Activated CD8-positive, alpha-beta T cell treated with anti-CD3 and anti-CD28 coated beads, Interleukin-2, amount 10 ng/mL, durations not matched to agents 7 days and 5 days (primary cell): ENCODE measurements at regions not wholly inside any gene's neighbourhood (a gene's known extent, or its start where the extent isn't known, plus 50 kb on each side); places are given as distances from the start of the nearest gene placed in this dataset.

Source experiments
- ATAC-seq: fragments of 150-1000 bp; cut with Tn5 transposase; one replicate; pipeline ENCODE4 v1.10.0; 2021; ENCODE audit warnings: moderate library complexity
- CTCF ChIA-PET: fragments of 350-600 bp; sonication (Branson Sonifier 250); formaldehyde crosslinking; loops from one replicate; lab custom pipeline; 2021; ENCODE audit warnings: antibody characterized with exemption; lab: Charles Lee
- POLR2A ChIA-PET: fragments of 350-600 bp; sonication (Branson Sonifier 250); formaldehyde crosslinking; loops from one replicate; lab custom pipeline; 2021; ENCODE audit warnings: antibody characterized with exemption; lab: Charles Lee
- DNase-seq: peaks from one replicate; pipeline ENCODE4 v3.0.0-alpha.2; 2020
- H3K27ac Mint-ChIP-seq: one replicate; pipeline ENCODE4 v1.8.0; 2021; ENCODE audit warnings: mild to moderate bottlenecking, mixed read lengths
- H3K27me3 Mint-ChIP-seq: one replicate; pipeline ENCODE4 v1.8.0; 2021; ENCODE audit warnings: low read depth, mixed read lengths
- H3K36me3 Mint-ChIP-seq: one replicate; pipeline ENCODE4 v1.8.0; 2021; ENCODE audit warnings: low read depth, mixed read lengths
- H3K4me1 Mint-ChIP-seq: one replicate; pipeline ENCODE4 v1.8.0; 2021; ENCODE audit warnings: low read depth, mixed read lengths
- H3K4me3 Mint-ChIP-seq: one replicate; pipeline ENCODE4 v1.8.0; 2021; ENCODE audit warnings: mild to moderate bottlenecking, mixed read lengths
- H3K9me3 Mint-ChIP-seq: one replicate; pipeline ENCODE4 v1.8.0; 2022; ENCODE audit warnings: mixed read lengths; ENCODE audit not compliant: insufficient read depth

DNA sequence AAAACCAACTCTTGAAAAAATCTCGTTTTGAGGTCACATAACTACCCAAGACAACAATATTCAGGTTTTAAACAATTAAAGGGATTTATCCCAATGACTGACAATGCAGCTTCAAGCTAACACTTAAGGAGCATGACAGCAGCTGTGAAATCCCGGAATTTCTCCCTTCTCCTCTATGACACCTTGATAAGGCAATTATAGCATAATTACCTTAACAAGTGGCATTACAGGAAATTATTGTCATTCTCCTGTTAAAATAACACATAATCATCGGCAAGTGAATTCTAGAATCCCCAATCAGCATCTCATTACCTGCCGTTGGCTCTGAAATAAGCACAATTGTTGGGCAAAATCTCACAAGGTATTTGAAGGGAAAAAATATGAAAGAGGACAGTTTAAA, 417.0 kb upstream of the PFKP start:
- H3K36me3 Mint-ChIP-seq = no peaks in the 10 kb centered on the region
- no peak overlapping the region for H3K4me3 Mint-ChIP-seq
- ChIA-PET POLR2A (no interaction called here), CTCF (no interaction called here)
- no peak for ATAC-seq
- H3K9me3 Mint-ChIP-seq = no peaks in the 10 kb centered on the region
- no peaks in the 10 kb centered on the region for H3K27me3 Mint-ChIP-seq
- no peak overlapping the region for H3K27ac Mint-ChIP-seq
- no peaks in the 10 kb centered on the region for H3K4me1 Mint-ChIP-seq
- no peak for DNase-seq

DNA sequence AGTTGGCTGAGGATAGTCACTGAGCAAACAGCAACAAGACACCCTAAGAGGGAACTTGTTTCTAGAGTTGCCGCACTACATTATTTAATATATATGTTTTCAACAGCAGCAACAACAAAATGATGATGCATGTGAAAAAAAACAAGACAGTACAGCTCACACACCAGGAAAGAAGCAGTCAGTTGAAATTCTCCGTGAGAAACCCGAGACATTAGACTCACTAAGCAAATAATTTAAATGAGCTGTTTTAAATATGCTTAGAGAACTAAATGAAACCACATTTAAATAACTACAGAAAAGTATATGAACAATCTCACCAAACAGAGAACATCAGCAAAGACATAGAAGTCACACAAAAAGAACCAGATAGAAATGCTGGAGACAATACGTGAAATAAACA, 426.3 kb upstream of the PFKP start:
- DNase-seq = no peak
- no peaks in the 10 kb centered on the region for H3K4me1 Mint-ChIP-seq
- ChIA-PET CTCF (no interaction called here), POLR2A (no interaction called here)
- no peak for ATAC-seq
- no peaks in the 10 kb centered on the region for H3K27me3 Mint-ChIP-seq
- peaks cover 5% of the 10 kb centered on the region for H3K9me3 Mint-ChIP-seq
- H3K36me3 Mint-ChIP-seq = no peaks in the 10 kb centered on the region
- no peak overlapping the region for H3K4me3 Mint-ChIP-seq
- H3K27ac Mint-ChIP-seq = no peak overlapping the region

DNA sequence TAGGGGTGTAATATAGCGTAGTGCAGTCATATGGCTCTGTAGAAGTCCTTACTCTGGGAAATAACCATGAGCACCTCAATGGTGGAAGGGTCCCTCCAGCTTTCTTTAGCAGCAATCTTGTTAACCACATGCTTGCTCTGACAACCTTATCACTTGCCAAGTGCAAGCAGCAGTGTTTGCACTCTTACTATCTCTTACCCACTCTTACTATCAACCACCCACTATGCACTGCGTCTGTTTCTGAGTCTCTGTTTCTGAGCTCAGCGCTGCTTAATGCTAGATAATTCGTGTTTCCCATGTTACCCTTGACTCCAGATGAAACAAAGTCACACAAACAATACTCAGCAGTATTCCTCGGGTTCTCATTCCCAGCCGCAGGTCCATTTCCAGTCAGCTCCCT, 433.7 kb upstream of the PFKP start:
- Mint-ChIP-seq H3K36me3 (no peaks in the 10 kb centered on the region), H3K27ac (no peak overlapping the region), H3K27me3 (no peaks in the 10 kb centered on the region), H3K9me3 (no peaks in the 10 kb centered on the region), H3K4me3 (no peak overlapping the region), H3K4me1 (no peaks in the 10 kb centered on the region)
- ChIA-PET CTCF (no interaction called here), POLR2A (interaction anchor here (0.6 kb wide), 1 partner anchor 1515 kb away, joined by 3 read pairs; no protein-coding TSS in a partner anchor)
- ATAC-seq (no peak), DNase-seq (no peak)

DNA sequence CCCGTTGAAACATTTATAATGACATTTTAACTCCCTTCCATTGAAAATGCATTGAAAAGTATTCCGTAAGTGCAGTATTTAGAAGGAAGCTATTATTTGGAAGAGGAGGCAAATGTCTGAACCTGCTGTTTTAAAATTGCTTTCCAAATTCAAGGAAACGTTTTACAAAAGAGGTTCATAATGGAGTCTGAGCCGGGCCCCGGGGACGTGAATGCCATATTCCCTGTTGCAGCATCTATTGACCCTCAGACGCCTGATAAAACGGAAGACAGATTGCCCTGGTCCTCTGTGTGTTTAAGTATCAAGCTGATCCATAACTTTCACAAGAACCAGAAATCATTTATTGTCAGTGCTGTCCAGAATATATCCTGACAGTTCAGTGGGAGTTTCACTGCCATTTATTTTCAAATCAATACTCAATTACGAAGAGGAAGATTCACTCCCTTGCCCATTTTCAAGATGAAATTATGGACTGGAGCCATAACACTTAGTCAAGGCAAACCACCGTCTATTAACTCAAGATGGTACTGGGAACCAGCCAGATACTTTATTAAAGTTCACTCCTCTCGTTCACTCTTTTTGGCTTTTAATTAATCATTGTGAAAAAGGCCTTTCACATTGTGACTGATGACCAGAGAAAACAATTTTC, 435.7 kb upstream of the PFKP start:
- ChIA-PET POLR2A (no interaction called here), CTCF (no interaction called here)
- Mint-ChIP-seq H3K9me3 (no peaks in the 10 kb centered on the region), H3K4me1 (no peaks in the 10 kb centered on the region), H3K4me3 (no peak overlapping the region), H3K27ac (no peak overlapping the region), H3K27me3 (no peaks in the 10 kb centered on the region), H3K36me3 (no peaks in the 10 kb centered on the region)
- ATAC-seq (no peak), DNase-seq (no peak)

DNA sequence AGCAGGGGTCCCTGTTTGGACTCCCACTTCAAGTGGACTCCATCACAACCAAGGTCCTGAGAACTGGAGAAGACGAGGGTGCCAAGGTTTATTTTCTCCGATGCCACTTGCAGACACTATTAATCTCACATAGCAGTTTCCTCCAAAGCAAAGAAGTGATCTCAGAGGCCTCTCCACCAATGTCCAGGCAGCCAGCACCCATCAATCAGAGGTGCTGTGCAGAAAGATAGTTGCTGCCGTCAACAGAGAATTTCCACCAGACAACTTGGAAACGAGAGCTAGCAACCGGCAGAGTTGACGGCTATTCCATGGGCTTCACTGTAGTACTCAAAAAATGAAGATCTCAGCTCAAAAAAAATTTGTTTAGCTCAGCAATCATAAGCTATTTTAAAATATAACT, 438.6 kb upstream of the PFKP start:
- Mint-ChIP-seq H3K27ac (no peak overlapping the region), H3K27me3 (no peaks in the 10 kb centered on the region), H3K4me1 (no peaks in the 10 kb centered on the region), H3K36me3 (no peaks in the 10 kb centered on the region), H3K9me3 (no peaks in the 10 kb centered on the region), H3K4me3 (no peak overlapping the region)
- POLR2A ChIA-PET = no interaction called here
- DNase-seq (no peak), ATAC-seq (no peak)
- CTCF ChIA-PET = no interaction called here

DNA sequence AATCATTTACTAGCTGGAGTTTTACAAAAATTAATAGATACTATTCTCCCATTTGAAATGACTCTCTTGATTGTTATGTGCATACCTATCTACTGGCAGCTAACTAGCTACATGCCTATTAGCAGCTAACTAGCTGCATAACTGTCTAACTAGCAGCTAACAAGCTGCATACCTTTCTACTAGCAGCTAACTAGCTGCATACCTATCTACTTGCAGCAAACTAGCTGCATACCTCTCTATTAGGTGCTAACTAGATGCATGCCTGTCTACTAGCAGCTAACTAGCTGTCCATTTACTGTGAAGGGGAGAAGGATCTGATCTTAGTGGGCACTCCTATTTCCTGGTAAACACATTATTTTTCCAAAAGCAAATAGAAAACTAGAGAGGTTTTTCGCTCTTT, 439.4 kb upstream of the PFKP start:
- POLR2A ChIA-PET = no interaction called here
- H3K4me3 Mint-ChIP-seq = no peak overlapping the region
- ATAC-seq = no peak
- CTCF ChIA-PET = no interaction called here
- no peaks in the 10 kb centered on the region for H3K36me3 Mint-ChIP-seq
- H3K27me3 Mint-ChIP-seq = no peaks in the 10 kb centered on the region
- H3K4me1 Mint-ChIP-seq = no peaks in the 10 kb centered on the region
- no peak for DNase-seq
- H3K9me3 Mint-ChIP-seq = no peaks in the 10 kb centered on the region
- H3K27ac Mint-ChIP-seq = no peak overlapping the region

DNA sequence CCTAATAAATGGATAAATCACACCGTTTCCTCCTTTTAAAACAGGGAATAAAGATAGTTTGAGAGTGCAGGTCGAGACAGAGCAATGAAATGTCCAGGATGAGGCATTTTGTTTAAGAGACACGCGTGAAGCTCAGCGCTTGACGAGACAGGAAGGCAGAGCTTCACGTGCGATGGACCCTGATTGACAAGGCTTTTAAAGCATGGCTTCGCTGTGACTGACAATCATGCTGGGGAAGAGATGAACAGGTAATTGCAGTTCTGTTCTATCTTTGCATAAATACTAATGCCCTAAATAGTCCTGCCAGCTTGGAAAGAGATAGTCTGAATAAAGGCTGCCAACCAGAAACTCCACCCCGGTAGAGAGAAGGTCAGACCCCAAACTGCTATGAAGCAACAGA, 442.3 kb upstream of the PFKP start:
- H3K27ac Mint-ChIP-seq = no peak overlapping the region
- POLR2A ChIA-PET = no interaction called here
- no peak for ATAC-seq

DNA sequence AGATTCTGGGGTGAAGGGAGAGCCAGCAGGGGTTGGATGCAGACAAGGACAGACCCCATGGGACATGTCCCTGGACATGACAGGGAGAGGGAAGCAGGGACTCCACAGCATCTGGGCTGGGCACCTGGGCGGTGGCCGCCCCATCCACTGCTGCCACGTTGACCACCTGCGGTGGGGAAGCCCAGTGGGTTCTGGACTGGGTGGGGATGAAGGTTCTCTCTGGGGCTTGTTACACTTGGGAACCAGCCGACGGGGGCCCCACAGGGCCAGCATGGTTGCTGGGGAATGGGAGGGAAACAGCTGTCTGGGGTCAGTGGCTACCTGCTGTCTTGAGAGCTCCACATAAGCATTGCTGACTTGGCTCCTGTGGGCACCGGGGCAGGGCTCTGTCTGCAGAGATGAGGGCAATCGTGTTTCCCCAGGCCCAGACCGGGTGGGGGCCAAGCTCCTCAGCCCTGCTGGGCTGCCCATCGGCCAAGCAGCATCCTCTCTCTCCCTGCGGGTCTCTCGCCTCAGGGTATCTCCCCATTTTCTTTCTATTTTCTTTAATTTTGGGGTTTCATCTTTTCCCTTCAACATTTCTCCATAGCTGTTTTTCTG, 443.6 kb upstream of the PFKP start:
- no peaks in the 10 kb centered on the region for H3K36me3 Mint-ChIP-seq
- no peak overlapping the region for H3K4me3 Mint-ChIP-seq
- no peaks in the 10 kb centered on the region for H3K9me3 Mint-ChIP-seq
- ChIA-PET CTCF (no interaction called here), POLR2A (no interaction called here)
- no peaks in the 10 kb centered on the region for H3K27me3 Mint-ChIP-seq
- no peaks in the 10 kb centered on the region for H3K4me1 Mint-ChIP-seq
- no peak overlapping the region for H3K27ac Mint-ChIP-seq
- no peak for DNase-seq
- no peak for ATAC-seq

More for the DNA sequence above, 442.3 kb upstream of the PFKP start:
- H3K27me3 Mint-ChIP-seq = no peaks in the 10 kb centered on the region
- no peak overlapping the region for H3K4me3 Mint-ChIP-seq
- no peaks in the 10 kb centered on the region for H3K9me3 Mint-ChIP-seq
- H3K4me1 Mint-ChIP-seq = no peaks in the 10 kb centered on the region
- no peaks in the 10 kb centered on the region for H3K36me3 Mint-ChIP-seq
- CTCF ChIA-PET = no interaction called here
- DNase-seq = no peak

DNA sequence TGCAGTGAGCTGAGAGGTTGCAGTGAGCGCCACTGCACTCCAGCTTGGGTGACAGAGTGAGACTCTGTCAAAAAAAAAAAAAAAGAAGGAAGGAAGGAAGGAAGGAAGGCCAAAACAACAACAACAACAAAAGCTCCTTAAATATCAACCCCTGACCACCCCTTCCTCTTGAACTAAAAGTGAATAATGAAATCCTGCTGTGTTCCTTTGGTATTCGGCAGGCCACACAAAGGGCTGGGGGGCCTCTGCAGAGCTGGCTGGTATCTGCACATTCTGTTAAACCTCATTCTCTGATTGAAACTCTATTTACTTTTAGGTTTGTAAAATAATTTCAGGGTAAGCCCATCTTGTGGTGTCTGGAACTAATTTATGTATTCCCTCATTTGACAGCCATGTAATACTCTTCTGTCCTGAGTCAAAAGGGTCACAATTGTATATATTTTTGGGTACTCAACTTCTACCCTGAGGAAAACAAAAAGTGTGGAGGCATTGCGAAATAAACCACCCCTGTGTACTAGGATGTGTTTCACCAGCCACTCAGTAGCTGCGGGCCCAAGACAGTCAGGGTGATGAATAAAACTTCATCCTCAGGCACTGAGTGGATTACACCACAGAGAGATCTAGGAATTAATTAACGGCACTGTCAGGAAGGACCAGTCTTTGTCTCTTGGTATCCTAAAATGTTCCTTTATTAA, 446.4 kb upstream of the PFKP start:
- CTCF ChIA-PET = no interaction called here
- H3K27ac Mint-ChIP-seq = no peak overlapping the region
- no peaks in the 10 kb centered on the region for H3K9me3 Mint-ChIP-seq
- H3K4me3 Mint-ChIP-seq = no peak overlapping the region
- H3K27me3 Mint-ChIP-seq = no peaks in the 10 kb centered on the region
- POLR2A ChIA-PET = no interaction called here
- no peaks in the 10 kb centered on the region for H3K4me1 Mint-ChIP-seq
- DNase-seq (no peak), ATAC-seq (no peak)
- no peaks in the 10 kb centered on the region for H3K36me3 Mint-ChIP-seq

DNA sequence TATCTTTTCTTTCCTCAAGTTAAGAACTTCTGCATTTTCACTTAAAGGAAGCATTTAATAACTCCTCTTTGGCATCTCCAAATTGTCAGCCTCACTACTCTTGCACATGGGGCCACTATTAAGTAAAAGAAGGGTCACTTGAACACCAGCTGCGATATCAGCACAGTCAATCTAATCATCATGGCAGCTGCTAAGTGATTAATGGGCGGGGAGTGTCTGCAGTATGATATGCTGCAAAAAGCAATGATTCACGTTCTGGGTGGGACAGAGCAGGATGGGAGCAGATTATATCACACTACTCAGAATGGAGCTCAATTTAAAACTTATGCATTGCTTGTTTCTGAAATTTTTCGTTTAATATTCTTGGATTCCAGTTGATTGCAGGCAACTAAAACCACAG, 447.4 kb upstream of the PFKP start:
- DNase-seq (no peak), ATAC-seq (no peak)
- no peak overlapping the region for H3K4me3 Mint-ChIP-seq
- POLR2A ChIA-PET = no interaction called here
- H3K36me3 Mint-ChIP-seq = no peaks in the 10 kb centered on the region
- CTCF ChIA-PET = no interaction called here
- no peaks in the 10 kb centered on the region for H3K27me3 Mint-ChIP-seq
- no peaks in the 10 kb centered on the region for H3K4me1 Mint-ChIP-seq
- no peaks in the 10 kb centered on the region for H3K9me3 Mint-ChIP-seq
- H3K27ac Mint-ChIP-seq = no peak overlapping the region

DNA sequence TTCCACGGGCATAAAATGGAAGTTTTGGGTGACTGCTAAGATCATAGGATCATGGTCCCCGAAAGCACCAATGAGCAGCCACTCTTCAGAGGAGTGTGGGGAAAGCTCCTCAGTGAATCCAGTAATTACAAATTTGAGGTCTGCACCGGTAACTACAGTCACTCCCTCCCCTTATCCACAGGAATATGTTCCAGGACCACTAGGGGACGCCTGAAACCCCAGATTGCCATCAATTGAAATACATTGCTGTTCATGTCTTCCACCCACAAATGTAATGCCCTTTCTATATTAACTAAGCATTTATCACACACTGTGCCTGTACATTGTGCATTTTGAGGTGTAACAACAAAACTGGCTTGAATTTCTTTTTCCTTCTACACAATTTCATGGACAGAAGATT, 447.9 kb upstream of the PFKP start:
- Mint-ChIP-seq H3K9me3 (no peaks in the 10 kb centered on the region), H3K27ac (no peak overlapping the region), H3K27me3 (no peaks in the 10 kb centered on the region), H3K4me3 (no peak overlapping the region), H3K36me3 (no peaks in the 10 kb centered on the region), H3K4me1 (no peaks in the 10 kb centered on the region)
- ATAC-seq = no peak
- DNase-seq = no peak
- ChIA-PET POLR2A (no interaction called here), CTCF (no interaction called here)

DNA sequence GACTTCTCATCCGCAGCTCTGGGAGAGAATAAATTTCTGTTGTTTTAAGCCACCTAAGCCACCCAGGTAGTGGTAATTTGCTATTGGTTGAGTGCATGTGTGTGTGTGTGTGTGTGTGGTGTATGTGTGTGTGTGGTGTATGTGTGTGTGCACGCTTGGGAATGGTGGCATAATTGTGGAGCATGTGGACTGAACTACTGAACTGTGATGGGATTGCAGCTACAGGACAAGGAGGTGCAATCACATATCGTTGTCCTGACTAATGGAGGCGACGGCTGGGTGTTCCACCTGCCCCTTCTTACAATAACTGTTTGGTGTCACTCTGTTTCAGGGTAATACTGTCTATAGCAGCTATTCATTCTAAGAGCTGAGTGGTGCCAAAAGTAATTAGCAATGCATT, 448.7 kb upstream of the PFKP start:
- DNase-seq (no peak), ATAC-seq (no peak)
- Mint-ChIP-seq H3K36me3 (no peaks in the 10 kb centered on the region), H3K27me3 (no peaks in the 10 kb centered on the region), H3K4me1 (no peaks in the 10 kb centered on the region), H3K27ac (no peak overlapping the region), H3K9me3 (no peaks in the 10 kb centered on the region), H3K4me3 (no peak overlapping the region)
- ChIA-PET POLR2A (no interaction called here), CTCF (no interaction called here)
